GM12878 (cell line): ENCODE measurements at regions not wholly inside any gene's neighbourhood (a gene's known extent, or its start where the extent isn't known, plus 50 kb on each side); places are given as distances from the start of the nearest gene placed in this dataset.

Experiments
- ATAC-seq: fragments of 200-7000 bp; cut with Tn5 transposase; 3 replicates; pipeline ENCODE4 v1.9.1; 2020; ENCODE audit warnings: mild to moderate bottlenecking, moderate library complexity
- BruUV-seq: library from RNA; stranded (reverse); fragments of 400-500 nt; replicated peaks from 2 replicates; lab custom pipeline; 2021; lab: Mats Ljungman, UMichigan
- CTCF ChIA-PET: fragments of 300-600 bp; sonication (Branson Sonifier 250); formaldehyde crosslinking; extraction: SDS; loops from one replicate; lab custom pipeline; 2021; ENCODE audit warnings: inconsistent platforms; lab: Yijun Ruan, JAX
- POLR2A ChIA-PET: fragments of 350-600 bp; formaldehyde crosslinking; extraction: SDS; loops from one replicate; lab custom pipeline; 2021; ENCODE audit warnings: inconsistent platforms; lab: Charles Lee
- RAD21 ChIA-PET: fragments of 300-600 bp; sonication (Branson Sonifier 250); formaldehyde crosslinking; loops from one replicate; lab custom pipeline; 2023; ENCODE audit warnings: antibody characterized with exemption; ENCODE audit not compliant: unreplicated experiment; lab: Charles Lee
- SMC1A ChIA-PET: fragments of 300-600 bp; sonication (Branson Sonifier 250); formaldehyde crosslinking; loops from one replicate; lab custom pipeline; 2023; ENCODE audit not compliant: unreplicated experiment, uncharacterized antibody; lab: Charles Lee
- DNase-seq: peaks from one replicate; pipeline ENCODE4 v3.0.0-alpha.2; 2011; ENCODE audit warnings: low read depth, low spot score
- FAIRE-seq: peaks from 3 replicates; lab custom pipeline; 2011; peaks lifted over from hg19 to GRCh38; lab: Jason Lieb, UNC
- H2AFZ ChIP-seq: 2 replicates; pipeline ENCODE4 v1.6.0; 2011; ENCODE audit warnings: low read depth, low read length, control low read depth; ENCODE audit not compliant: control insufficient read depth
- H3K27ac ChIP-seq: 2 replicates; pipeline ENCODE4 v1.5.1; 2011; ENCODE audit warnings: control low read depth; ENCODE audit not compliant: control insufficient read depth, insufficient read depth
- H3K27me3 ChIP-seq, 2 experiments: replicated peaks in 1 of 2; 2 replicates each; pipeline versions ENCODE4 v1.6.0 to v1.6.1; 2011; ENCODE audit warnings: low read length in 1 of 2; ENCODE audit not compliant: control insufficient read depth in 2 of 2, insufficient read depth in 2 of 2
- H3K36me3 ChIP-seq, 2 experiments: 2 replicates each; pipeline ENCODE4 v1.5.1; 2011; ENCODE audit warnings: low read length in 1 of 2; ENCODE audit not compliant: control insufficient read depth in 2 of 2, insufficient read depth in 2 of 2
- H3K4me1 ChIP-seq: 2 replicates; pipeline ENCODE4 v1.6.1; 2011; ENCODE audit warnings: mild to moderate bottlenecking, low read length, moderate library complexity, mixed read lengths; ENCODE audit not compliant: control insufficient read depth, insufficient read depth
- H3K4me2 ChIP-seq: 2 replicates; pipeline ENCODE4 v1.6.0; 2011; ENCODE audit warnings: control low read depth; ENCODE audit not compliant: control insufficient read depth, insufficient read depth
- H3K4me3 ChIP-seq: fragments of 200-600 bp; sonication (generic); 2 replicates; pipeline ENCODE4 v1.5.1; 2016
- H3K79me2 ChIP-seq: 2 replicates; pipeline ENCODE4 v1.6.0; 2011; ENCODE audit warnings: low read length; ENCODE audit not compliant: control insufficient read depth, insufficient read depth
- H3K9ac ChIP-seq: 2 replicates; pipeline ENCODE4 v1.8.0; 2011; ENCODE audit warnings: low read length, control low read depth, mixed read lengths; ENCODE audit not compliant: control insufficient read depth, insufficient read depth
- H3K9me3 ChIP-seq: replicated peaks from 3 replicates; pipeline ENCODE4 v1.5.1; 2011; ENCODE audit warnings: mild to moderate bottlenecking, low read length; ENCODE audit not compliant: control insufficient read depth, insufficient read depth
- H4K20me1 ChIP-seq: 2 replicates; pipeline ENCODE4 v1.6.0; 2011; ENCODE audit not compliant: control insufficient read depth, insufficient read depth
- CUX1 ChIP-seq: IDR thresholded peaks from 2 replicates; pipeline ENCODE4 v1.6.1; 2012; ENCODE audit warnings: improper control_type of control experiment, low read depth, low read length; ENCODE audit not compliant: insufficient replicate concordance
- EED ChIP-seq: sonication (generic); IDR thresholded peaks from 2 replicates; pipeline ENCODE4 v1.6.1; 2016; ENCODE audit warnings: antibody characterized with exemption, low read depth
- ESRRA ChIP-seq: IDR thresholded peaks from 2 replicates; pipeline ENCODE4 v1.6.1; 2012; ENCODE audit warnings: mild to moderate bottlenecking, low read length, improper control_type of control experiment
- IKZF1 ChIP-seq: fragments of 450-650 bp; conservative IDR thresholded peaks from 2 replicates; pipeline ENCODE4 v1.6.1; 2017; ENCODE audit warnings: antibody characterized with exemption, mild to moderate bottlenecking
- IRF5 ChIP-seq: fragments of 450-650 bp; IDR thresholded peaks from 2 replicates; pipeline ENCODE4 v1.6.1; 2017; ENCODE audit warnings: borderline replicate concordance
- MAX ChIP-seq: IDR thresholded peaks from 2 replicates; pipeline ENCODE4 v1.6.1; 2012; ENCODE audit warnings: low read depth, low read length, improper control_type of control experiment
- POLR2AphosphoS2 ChIP-seq: IDR thresholded peaks from 2 replicates; pipeline ENCODE4 v1.6.1; 2011; ENCODE audit warnings: low read depth, mild to moderate bottlenecking, low read length, improper control_type of control experiment, moderate library complexity
- SMARCA5 ChIP-seq: fragments of 450-650 bp; IDR thresholded peaks from 2 replicates; pipeline ENCODE4 v1.6.1; 2017; ENCODE audit warnings: mild to moderate bottlenecking
- TCF3 ChIP-seq: IDR thresholded peaks from 2 replicates; pipeline ENCODE4 v1.6.1; 2012; ENCODE audit warnings: low read depth, mild to moderate bottlenecking, low read length, borderline replicate concordance; ENCODE audit not compliant: insufficient read depth
- ZBED1 ChIP-seq: IDR thresholded peaks from 2 replicates; pipeline ENCODE4 v1.6.1; 2016; ENCODE audit warnings: borderline replicate concordance
- ZBTB4 ChIP-seq: fragments of 450-650 bp; formaldehyde crosslinking; IDR thresholded peaks from 2 replicates; pipeline ENCODE4 v1.4.0; 2022; ENCODE audit warnings: mild to moderate bottlenecking, moderate library complexity
- WGBS: methylation state at CpG from one replicate; pipeline ENCODE4 v1.1.6; 2016; ENCODE audit warnings: low lambda C conversion rate; ENCODE audit not compliant: insufficient replicate concordance, insufficient coverage; ENCODE audit errors: missing lambda C conversion rate; 5-methylcytosine and 5-hydroxymethylcytosine counted together
- in situ Hi-C: fragments of 300-500 bp; cut with MboI; formaldehyde crosslinking; loops from 9 replicates; pipeline ENCODE4 v1.14.3; 2018; ENCODE audit warnings: mixed read lengths
- intact Hi-C: fragments of 100-400 bp; cut with micrococcal nuclease; formaldehyde crosslinking; loops from one replicate; pipeline ENCODE4 v1.14.2; 2022; ENCODE audit not compliant: unreplicated experiment
- TF ChIP-seq, protein P1 (sequence below): fragments of 150-350 bp; IDR thresholded peaks from 2 replicates; pipeline ENCODE4 v1.6.1; 2014; ENCODE audit warnings: mild to moderate bottlenecking, low read depth, low read length

DNA sequence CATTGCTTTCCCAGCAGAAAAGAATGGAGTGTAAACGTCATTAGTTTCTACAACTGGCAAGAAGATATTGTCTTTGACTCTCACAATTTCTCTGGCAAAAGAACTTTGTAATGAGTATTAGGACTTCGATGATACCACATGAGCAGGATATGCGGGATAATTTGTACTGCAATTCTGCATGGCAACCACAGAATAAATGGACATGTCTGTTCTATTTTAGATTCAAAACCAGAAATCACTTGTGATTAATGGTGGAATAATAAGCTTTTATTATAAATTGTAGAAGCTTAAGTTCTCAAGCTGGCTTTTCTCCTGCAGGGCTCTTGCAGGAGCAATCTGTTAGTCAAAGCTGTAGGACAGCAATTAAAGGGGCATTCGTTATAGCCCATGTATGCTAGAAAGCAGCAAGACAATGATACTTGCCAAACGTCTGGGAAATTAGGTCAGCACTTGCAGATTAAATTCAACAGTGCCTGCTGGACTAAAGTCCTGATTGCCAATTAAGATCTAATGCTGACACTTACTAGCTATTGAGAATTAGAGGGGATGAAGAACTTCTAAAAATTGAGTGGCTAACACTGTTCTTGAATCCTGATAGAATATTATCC, 177.9 kb downstream of the PTH2R start:
- no peaks in the 10 kb centered on the region for H3K36me3 ChIP-seq
- H4K20me1 ChIP-seq, result no peaks in the 10 kb centered on the region
- SMC1A ChIA-PET, result no interaction called here
- POLR2A ChIA-PET, result interaction anchor here (0.8 kb wide), 1 partner anchor 64 kb away, joined by 3 read pairs; no protein-coding TSS in a partner anchor
- H3K79me2 ChIP-seq, result no peaks in the 10 kb centered on the region
- in situ Hi-C loops, result no loop called here
- H3K4me3 ChIP-seq, result no peak overlapping the region
- H3K27ac ChIP-seq, result no peak overlapping the region
- intact Hi-C loops, result no loop called here
- 10% methylated on average over 5 of the region's 5 CpGs for WGBS
- no TSS peak for BruUV-seq
- CTCF ChIA-PET, result no interaction called here
- no peaks in the 10 kb centered on the region for H3K27me3 ChIP-seq
- FAIRE-seq (no peak), DNase-seq (no peak), ATAC-seq (no peak)
- H3K9me3 ChIP-seq, result no peaks in the 10 kb centered on the region
- H3K4me1 ChIP-seq, result no peaks in the 10 kb centered on the region
- H2AFZ ChIP-seq, result no peak overlapping the region
- RAD21 ChIA-PET, result no interaction called here
- H3K9ac ChIP-seq, result no peak overlapping the region
- no peak overlapping the region for H3K4me2 ChIP-seq
- TF ChIP-seq SMARCA5, result no peak
- no peak for TF ChIP-seq EED
- TF ChIP-seq POLR2AphosphoS2, result no peak
- TF ChIP-seq ZBED1, result no peak
- TF ChIP-seq TCF3, result no peak
- no peak for TF ChIP-seq MAX
- TF ChIP-seq, protein P1, sequence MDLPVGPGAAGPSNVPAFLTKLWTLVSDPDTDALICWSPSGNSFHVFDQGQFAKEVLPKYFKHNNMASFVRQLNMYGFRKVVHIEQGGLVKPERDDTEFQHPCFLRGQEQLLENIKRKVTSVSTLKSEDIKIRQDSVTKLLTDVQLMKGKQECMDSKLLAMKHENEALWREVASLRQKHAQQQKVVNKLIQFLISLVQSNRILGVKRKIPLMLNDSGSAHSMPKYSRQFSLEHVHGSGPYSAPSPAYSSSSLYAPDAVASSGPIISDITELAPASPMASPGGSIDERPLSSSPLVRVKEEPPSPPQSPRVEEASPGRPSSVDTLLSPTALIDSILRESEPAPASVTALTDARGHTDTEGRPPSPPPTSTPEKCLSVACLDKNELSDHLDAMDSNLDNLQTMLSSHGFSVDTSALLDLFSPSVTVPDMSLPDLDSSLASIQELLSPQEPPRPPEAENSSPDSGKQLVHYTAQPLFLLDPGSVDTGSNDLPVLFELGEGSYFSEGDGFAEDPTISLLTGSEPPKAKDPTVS, result no peak
- TF ChIP-seq IKZF1, result no peak
- TF ChIP-seq IRF5, result no peak
- TF ChIP-seq ZBTB4 (CRISPR knock-in tag), result no peak
- TF ChIP-seq ESRRA, result no peak
- no peak for TF ChIP-seq CUX1
